Pancreas (tissue), 10 donors: ENCODE measurements at regions not wholly inside any gene's neighbourhood (a gene's known extent, or its start where the extent isn't known, plus 50 kb on each side); places are given as distances from the start of the nearest gene placed in this dataset.

Experiments
- ATAC-seq, 4 donors: fragments of 200-7000 bp; cut with Tn5 transposase; one replicate each; pipeline versions ENCODE4 v1.8.0 to v1.9.1; 2020; ENCODE audit warnings: mild to moderate bottlenecking in 4 of 4, moderate library complexity in 4 of 4
- DNase-seq, 6 donors: peaks; one replicate each; pipeline ENCODE4 v3.0.0-alpha.2; 2020
- FAIRE-seq: peaks from 2 replicates; lab custom pipeline; 2012; peaks lifted over from hg19 to GRCh38; lab: Jason Lieb, UNC
- H3K27ac ChIP-seq, 4 donors: fragments of 200-600 bp; sonication (generic); 1 replicate in 3 of 4; 2 replicates in 1 of 4; pipeline versions ENCODE4 v1.5.0 to v1.8.0; 2020
- H3K27me3 ChIP-seq, 4 donors: fragments of 200-600 bp; one replicate each; pipeline ENCODE4 v1.8.0; 2021
- H3K36me3 ChIP-seq, 3 donors: fragments of 200-600 bp; sonication (generic) in 1 of 3; one replicate each; pipeline versions ENCODE4 v1.5.0 to v1.8.0; 2020 to 2021
- H3K4me1 ChIP-seq, 3 donors: fragments of 200-600 bp; one replicate each; pipeline ENCODE4 v1.8.0; 2021
- H3K4me3 ChIP-seq, 4 donors: fragments of 200-600 bp; sonication (generic) in 2 of 4; one replicate each; pipeline versions ENCODE4 v1.5.0 to v1.8.0; 2020 to 2021
- H3K9me3 ChIP-seq, 4 donors: fragments of 200-600 bp; one replicate each; pipeline ENCODE4 v1.8.0; 2021
- WGBS, 2 donors: extraction: QIAGEN DNeasy Blood & Tissue Kit; methylation state at CpG; one replicate each; pipeline ENCODE4 v1.1.7; 2013; 5-methylcytosine and 5-hydroxymethylcytosine counted together
- intact Hi-C, 3 donors: fragments of 100-400 bp; cut with DNase I; formaldehyde crosslinking; loops; one replicate each; pipeline versions ENCODE4 v1.11.1 to v1.14.2; 2022
- TF ChIP-seq, protein P1 (sequence below), 4 donors: fragments of 200-600 bp; sonication (generic) in 3 of 4; IDR thresholded peaks; one replicate each; pipeline versions ENCODE4 v1.5.0 to v1.8.0; 2021; ENCODE audit warnings: antibody characterized with exemption in 4 of 4
- donor health status: healthy with polysubstance abuse.
- donor health status: DM: no; HTN: no; CAD: no; lungs with moderate emphysema.
- donor health status: DM: no; HTN: no; CAD: no.
- donor health status: control.
- donor health status: control.
- donor health status: Bipolar disorder and iron deficiency.
- donor health status: DM: yes; HTN: yes; CAD: no.
- donor health status: DM: no; HTN: no; CAD: no.
- donor health status: DM: no; HTN: no; CAD: no.
- donor health status: DM: yes; HTN: yes; CAD: no.

DNA sequence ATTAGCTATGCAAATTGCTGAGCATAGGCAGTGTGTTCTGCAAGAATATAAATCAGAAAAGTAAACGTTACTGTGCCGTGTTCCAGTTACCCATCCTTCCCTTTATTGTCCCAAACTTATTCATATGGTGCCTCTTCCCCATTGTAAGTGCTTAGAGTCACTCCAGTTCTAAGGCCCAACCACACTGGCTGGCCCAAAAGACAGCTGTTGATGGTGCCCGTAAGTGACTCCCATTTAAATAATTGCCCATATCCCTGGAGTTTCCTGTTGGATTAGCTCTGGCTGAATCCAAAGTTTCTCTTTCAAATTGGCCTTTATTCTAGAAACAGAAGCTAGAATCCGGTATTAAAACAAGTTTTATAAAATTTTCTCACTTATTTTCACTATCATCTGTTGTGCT is 400.1 kb upstream of the DDHD1 start:
- Histone ChIP-seq H3K36me3 (no peaks in the 10 kb centered on the region), H3K4me1 (no peaks in the 10 kb centered on the region), H3K27me3 (no peaks in the 10 kb centered on the region), H3K4me3 (no peak overlapping the region), H3K9me3 (no peaks in the 10 kb centered on the region), H3K27ac (no peak overlapping the region)
- no peak for FAIRE-seq
- ATAC-seq, result no peak
- no peak for DNase-seq
- TF ChIP-seq, protein P1, sequence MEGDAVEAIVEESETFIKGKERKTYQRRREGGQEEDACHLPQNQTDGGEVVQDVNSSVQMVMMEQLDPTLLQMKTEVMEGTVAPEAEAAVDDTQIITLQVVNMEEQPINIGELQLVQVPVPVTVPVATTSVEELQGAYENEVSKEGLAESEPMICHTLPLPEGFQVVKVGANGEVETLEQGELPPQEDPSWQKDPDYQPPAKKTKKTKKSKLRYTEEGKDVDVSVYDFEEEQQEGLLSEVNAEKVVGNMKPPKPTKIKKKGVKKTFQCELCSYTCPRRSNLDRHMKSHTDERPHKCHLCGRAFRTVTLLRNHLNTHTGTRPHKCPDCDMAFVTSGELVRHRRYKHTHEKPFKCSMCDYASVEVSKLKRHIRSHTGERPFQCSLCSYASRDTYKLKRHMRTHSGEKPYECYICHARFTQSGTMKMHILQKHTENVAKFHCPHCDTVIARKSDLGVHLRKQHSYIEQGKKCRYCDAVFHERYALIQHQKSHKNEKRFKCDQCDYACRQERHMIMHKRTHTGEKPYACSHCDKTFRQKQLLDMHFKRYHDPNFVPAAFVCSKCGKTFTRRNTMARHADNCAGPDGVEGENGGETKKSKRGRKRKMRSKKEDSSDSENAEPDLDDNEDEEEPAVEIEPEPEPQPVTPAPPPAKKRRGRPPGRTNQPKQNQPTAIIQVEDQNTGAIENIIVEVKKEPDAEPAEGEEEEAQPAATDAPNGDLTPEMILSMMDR (IDR thresholded peaks at IDR 0.05), result no peak
- intact Hi-C loops, result no loop called here
- 78 to 90% methylated on average over 4 of the region's 4 CpGs for WGBS, 2 donors

DNA sequence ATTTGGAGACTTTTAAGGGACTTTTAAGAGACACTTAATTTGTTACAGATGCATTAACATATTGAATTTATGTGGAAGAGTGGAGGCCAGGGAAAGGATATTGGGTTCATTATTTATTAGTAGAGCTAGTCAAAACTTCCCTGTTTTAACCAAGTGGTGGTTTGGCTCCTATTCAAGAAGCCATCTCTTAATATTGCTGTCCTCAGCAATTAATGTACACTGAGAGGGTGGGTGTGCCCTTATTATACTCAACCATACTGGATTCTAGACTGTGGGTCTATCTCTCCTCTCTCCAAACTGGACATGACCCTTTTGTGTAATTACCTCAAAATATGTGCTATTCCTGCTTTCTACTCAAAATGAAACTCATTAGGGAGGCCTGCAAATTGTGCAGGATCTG is 398.7 kb upstream of the DDHD1 start:
- Histone ChIP-seq H3K4me1 (no peaks in the 10 kb centered on the region), H3K27me3 (no peaks in the 10 kb centered on the region), H3K9me3 (no peaks in the 10 kb centered on the region), H3K4me3 (no peak overlapping the region), H3K36me3 (no peaks in the 10 kb centered on the region), H3K27ac (no peak overlapping the region)
- no peak for FAIRE-seq
- no peak for DNase-seq
- intact Hi-C loops, result no loop called here
- TF ChIP-seq, protein P1 (IDR thresholded peaks at IDR 0.05), result no peak
- ATAC-seq, result no peak

DNA sequence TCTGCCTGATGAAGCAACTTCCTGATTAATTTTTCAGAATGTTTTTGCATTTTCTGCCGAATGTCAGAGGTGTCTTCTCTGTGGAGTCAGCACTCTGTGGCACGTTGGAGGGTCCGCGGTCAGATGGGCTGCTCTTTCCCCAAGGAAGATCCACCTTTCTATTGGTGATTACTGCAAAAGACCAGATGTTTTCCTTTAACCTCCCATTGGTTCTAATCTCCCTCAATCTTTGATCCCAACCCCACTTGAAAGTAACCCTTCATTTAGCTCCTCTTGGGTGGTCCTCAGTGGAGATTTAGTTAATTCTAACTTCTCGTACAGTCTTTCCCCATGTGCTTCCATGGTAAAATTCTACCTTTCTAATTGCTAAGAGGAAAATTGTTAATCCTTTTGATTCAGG is 397.7 kb upstream of the DDHD1 start:
- intact Hi-C loops, result no loop called here
- no peak for FAIRE-seq
- TF ChIP-seq, protein P1 (IDR thresholded peaks at IDR 0.05), result no peak
- no peak overlapping the region for H3K27ac ChIP-seq
- no peak overlapping the region for H3K4me3 ChIP-seq
- H3K9me3 ChIP-seq, result no peaks in the 10 kb centered on the region
- H3K36me3 ChIP-seq, result no peaks in the 10 kb centered on the region
- ATAC-seq, result no peak
- no peaks in the 10 kb centered on the region for H3K4me1 ChIP-seq
- WGBS, 2 donors, result 64 to 85% methylated on average over 5 of the region's 5 CpGs
- no peak for DNase-seq
- no peaks in the 10 kb centered on the region for H3K27me3 ChIP-seq

DNA sequence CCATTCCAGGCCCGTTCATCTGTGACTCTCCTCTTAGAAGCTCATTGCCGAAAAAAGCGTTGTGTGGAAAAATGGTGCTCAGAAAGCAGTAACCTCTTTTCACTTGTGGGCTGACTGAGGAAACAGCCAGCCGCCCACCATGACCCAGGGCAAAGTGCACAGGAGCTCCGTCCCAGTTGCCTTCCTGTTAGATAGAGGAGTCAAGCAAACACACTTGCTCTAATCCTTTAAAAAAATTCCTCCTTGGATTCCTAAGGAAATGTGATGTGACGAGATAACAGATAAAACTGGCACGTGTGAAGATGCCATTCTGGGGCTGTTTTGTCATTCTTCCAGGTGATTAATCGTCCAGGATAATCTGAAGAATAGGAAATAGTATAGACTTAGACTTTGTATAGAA is 396.8 kb upstream of the DDHD1 start:
- WGBS, 2 donors, result 61 to 68% methylated on average over 8 of the region's 8 CpGs
- no peak for FAIRE-seq

DNA sequence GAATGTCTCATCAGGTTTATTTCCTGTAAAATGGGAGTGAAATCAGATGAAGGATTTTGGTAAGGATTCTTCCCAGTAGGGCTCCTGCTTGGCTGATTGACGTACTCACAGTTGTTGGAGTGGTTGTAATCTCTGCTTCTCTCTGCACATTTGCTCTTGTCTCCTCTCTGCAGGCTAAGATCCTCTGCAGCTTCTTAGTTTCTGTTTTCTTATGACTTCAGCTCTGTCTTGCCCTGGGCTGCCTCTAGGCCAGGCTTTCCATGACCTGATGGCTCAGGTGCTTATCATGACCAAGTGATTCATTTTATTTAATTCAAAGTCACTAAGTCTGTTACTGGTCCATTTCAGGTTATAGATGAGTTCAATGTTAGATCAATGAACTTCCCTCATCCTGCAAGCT is 394.5 kb upstream of the DDHD1 start:
- WGBS, 2 donors, result 92 to 100% methylated on average over 1 of the region's 1 CpG
- no peak for DNase-seq
- intact Hi-C loops, result no loop called here
- Histone ChIP-seq H3K27me3 (no peaks in the 10 kb centered on the region), H3K4me3 (no peak overlapping the region), H3K36me3 (no peaks in the 10 kb centered on the region), H3K27ac (no peak overlapping the region), H3K4me1 (no peaks in the 10 kb centered on the region), H3K9me3 (no peaks in the 10 kb centered on the region)
- no peak for ATAC-seq
- FAIRE-seq, result no peak
- TF ChIP-seq, protein P1 (IDR thresholded peaks at IDR 0.05), result no peak

More for the DNA sequence above, 396.8 kb upstream of the DDHD1 start:
- no peaks in the 10 kb centered on the region for H3K4me1 ChIP-seq
- H3K27ac ChIP-seq, result no peak overlapping the region
- no peaks in the 10 kb centered on the region for H3K27me3 ChIP-seq
- TF ChIP-seq, protein P1 (IDR thresholded peaks at IDR 0.05), result no peak
- ATAC-seq, result no peak
- no peaks in the 10 kb centered on the region for H3K9me3 ChIP-seq
- intact Hi-C loops, result no loop called here
- DNase-seq, result no peak
- H3K4me3 ChIP-seq, result no peak overlapping the region
- H3K36me3 ChIP-seq, result no peaks in the 10 kb centered on the region
